ENCODE measurements at regions not wholly inside any gene's neighbourhood (a gene's known extent, or its start where the extent isn't known, plus 50 kb on each side); places are given as distances from the start of the nearest gene placed in this dataset.
A peak's percentile ranks its signal among the peaks of the same experiment; 100 is the strongest.

DNA sequence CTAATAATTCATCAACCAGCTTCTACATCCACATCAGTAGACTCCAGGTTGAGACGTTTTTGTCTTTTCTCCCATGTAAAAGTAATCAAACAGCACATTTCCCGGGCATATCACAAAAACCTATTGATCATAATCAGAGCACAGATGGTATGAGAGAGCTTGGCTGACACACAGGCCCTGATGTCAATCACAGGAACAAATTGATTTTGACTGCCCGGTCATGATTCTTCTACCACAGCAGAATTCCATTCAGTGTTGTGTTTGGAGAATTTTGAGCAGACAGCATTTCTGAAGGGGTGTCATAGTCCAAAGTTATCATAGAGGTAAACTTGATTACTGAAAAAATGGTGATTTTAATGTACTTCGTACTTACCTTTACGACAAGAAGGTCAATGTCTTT lies 351.1 kb downstream of the ZSWIM6 start:
- Histone ChIP-seq H3K4me1 (peaks cover 7% of the 10 kb centered on the region), H3K9me3 (no peaks in the 10 kb centered on the region), H3K4me3 (no peak overlapping the region), H3K27ac (no peak overlapping the region), H3K27me3 (no peaks in the 10 kb centered on the region), H3K36me3 (replicated peaks in 1 of 2; ENCODE audit: insufficient read depth in 1 of 2, low read depth in 2 of 2) (no peaks in the 10 kb centered on the region)
- no peak for ATAC-seq
- 36 to 55% methylated on average over 5 of the region's 5 CpGs for WGBS, 2 donors
- intact Hi-C loops (cut with DNase I) = no loop called here
- TF ChIP-seq CTCF (IDR thresholded peaks at IDR 0.05) (no peak), POLR2A (IDR thresholded peaks at IDR 0.05) (no peak)
- DNase-seq = no peak

DNA sequence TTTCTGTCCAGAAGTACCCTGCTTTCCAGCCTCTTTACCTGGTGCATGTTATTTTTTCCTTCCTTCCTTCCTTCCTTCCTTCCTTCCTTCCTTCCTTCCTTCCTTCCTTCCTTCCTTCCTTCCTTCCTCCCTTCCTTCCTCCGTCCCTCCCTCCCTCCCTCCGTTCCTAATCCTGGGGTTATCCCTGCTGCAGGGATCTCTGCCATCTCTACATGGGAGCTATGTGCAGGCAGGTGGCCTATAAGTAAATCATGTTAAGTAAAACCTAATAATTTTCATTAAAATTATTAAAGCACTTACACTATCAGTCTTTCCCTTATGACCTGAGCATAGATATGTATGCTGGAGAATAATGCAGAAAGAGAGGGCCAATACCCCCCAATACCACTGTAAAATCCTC lies 351.9 kb downstream of the ZSWIM6 start:
- Histone ChIP-seq H3K27ac (no peak overlapping the region), H3K27me3 (no peaks in the 10 kb centered on the region), H3K4me1 (peaks cover 7% of the 10 kb centered on the region), H3K9me3 (no peaks in the 10 kb centered on the region), H3K36me3 (replicated peaks in 1 of 2; ENCODE audit: insufficient read depth in 1 of 2, low read depth in 2 of 2) (no peaks in the 10 kb centered on the region), H3K4me3 (no peak overlapping the region)
- DNase-seq (no peak), ATAC-seq (no peak)
- no peak for TF ChIP-seq CTCF (IDR thresholded peaks at IDR 0.05)
- TF ChIP-seq POLR2A (IDR thresholded peaks at IDR 0.05) = no peak
- 75 to 76% methylated on average over 2 of the region's 2 CpGs for WGBS, 2 donors
- intact Hi-C loops (cut with DNase I) = no loop called here

DNA sequence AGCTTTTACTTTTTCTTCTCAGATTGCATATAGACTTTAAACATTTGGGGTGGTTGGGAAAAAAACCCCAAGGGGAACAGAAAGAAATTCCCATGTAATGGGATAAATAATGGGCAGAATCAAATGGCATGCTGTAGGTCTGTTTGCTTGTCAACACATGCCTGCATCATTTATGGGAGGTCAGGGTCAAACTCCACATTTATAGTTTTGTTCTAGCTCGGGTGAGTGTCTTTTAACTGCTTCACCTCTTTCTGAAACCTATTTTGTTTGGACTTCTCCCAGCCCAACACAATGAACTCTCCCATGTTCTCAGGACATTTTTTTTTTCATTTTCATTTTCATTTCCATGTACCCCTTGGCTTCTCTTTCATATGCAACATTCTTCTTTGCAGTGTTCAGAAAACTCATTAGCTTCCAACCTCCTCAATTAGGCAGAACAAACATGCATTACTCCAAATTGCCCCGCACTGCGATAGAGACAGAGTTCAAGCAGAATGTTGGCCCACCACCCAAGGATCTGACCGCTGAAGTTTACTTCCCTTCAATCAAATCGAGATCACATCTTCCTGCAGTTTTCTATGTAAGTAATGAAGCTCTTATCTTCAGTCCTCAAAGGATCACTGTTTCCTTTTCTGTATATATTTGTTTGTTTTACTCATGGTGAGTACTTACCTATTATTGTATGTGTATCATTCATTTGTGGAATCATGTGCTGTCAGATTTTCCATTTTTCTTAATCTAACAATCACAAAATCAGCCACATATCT lies 354.6 kb downstream of the ZSWIM6 start:
- peak overlapping the region in 1 of 4 donors; percentile 40 for H3K27ac ChIP-seq
- no peak overlapping the region for H3K4me3 ChIP-seq
- H3K9me3 ChIP-seq = no peaks in the 10 kb centered on the region
- DNase-seq = no peak
- ATAC-seq = no peak
- intact Hi-C loops (cut with DNase I) = no loop called here
- TF ChIP-seq POLR2A (IDR thresholded peaks at IDR 0.05) (no peak), CTCF (IDR thresholded peaks at IDR 0.05) (no peak)
- no peaks in the 10 kb centered on the region for H3K27me3 ChIP-seq
- 39 to 45% methylated on average over 5 of the region's 5 CpGs for WGBS, 2 donors
- H3K36me3 ChIP-seq (replicated peaks in 1 of 2; ENCODE audit: insufficient read depth in 1 of 2, low read depth in 2 of 2) = no peaks in the 10 kb centered on the region
- peaks cover 7% of the 10 kb centered on the region for H3K4me1 ChIP-seq

DNA sequence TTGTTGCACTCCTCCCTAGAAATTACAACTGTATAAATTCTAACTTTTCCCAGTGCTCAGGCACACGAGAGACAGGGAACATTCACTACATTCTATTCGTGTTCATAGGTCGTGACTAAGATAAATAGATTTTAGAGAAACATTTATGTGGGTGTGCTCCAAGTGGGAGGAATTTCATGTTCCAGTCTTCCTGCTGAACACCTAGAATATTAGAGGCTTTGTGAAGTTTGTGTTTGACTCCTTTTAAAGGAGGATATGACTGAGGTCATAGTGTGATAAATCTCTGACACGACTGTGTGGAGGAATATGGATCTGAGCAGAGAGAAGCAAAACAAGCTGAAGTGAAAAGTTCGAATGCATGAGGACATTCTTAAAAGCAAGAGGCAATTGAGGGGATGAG lies 355.3 kb downstream of the ZSWIM6 start:
- H3K9me3 ChIP-seq = no peaks in the 10 kb centered on the region
- no peaks in the 10 kb centered on the region for H3K27me3 ChIP-seq
- no peaks in the 10 kb centered on the region for H3K36me3 ChIP-seq (replicated peaks in 1 of 2; ENCODE audit: insufficient read depth in 1 of 2, low read depth in 2 of 2)
- peak overlapping the region in 1 of 4 donors; percentile 40 for H3K27ac ChIP-seq
- no peak for TF ChIP-seq POLR2A (IDR thresholded peaks at IDR 0.05)
- peak in 1 of 7 experiments; percentile 6 for TF ChIP-seq CTCF (IDR thresholded peaks at IDR 0.05)
- intact Hi-C loops (cut with DNase I) = no loop called here
- ATAC-seq (peak; percentile 30), DNase-seq (no peak)
- WGBS, 2 donors = 19 to 28% methylated on average over 5 of the region's 5 CpGs
- H3K4me3 ChIP-seq = no peak overlapping the region
- H3K4me1 ChIP-seq = peaks cover 7% of the 10 kb centered on the region

Data from body of pancreas (tissue), 4 donors.